ENCODE measurements at regions not wholly inside any gene's neighbourhood (a gene's known extent, or its start where the extent isn't known, plus 50 kb on each side); places are given as distances from the start of the nearest gene placed in this dataset.
"Not testable (repeated sequence)": the region's sequence is repeated elsewhere in the genome, so short reads cannot be mapped to it uniquely, and the experiment has no call there.

DNA sequence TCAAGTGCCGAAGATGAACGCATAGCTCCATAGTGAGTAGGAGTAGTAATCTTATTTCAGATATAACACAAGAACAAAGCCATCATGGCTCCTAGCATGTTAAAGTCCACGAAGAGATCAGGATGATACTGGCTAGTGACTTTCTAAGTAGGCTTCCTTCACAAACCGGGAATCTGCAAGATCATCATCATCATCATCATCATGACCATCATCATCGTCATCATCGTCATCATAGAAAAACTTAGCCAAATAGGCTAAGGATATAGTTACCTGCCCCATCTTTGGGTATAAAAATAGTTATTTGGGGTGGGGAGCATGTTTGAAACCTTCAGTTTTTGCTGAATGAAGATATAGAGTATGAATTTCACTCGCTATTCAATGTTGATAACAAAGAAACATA lies 57.9 kb downstream of the PYDC2 start:
- DNase-seq = no peak

DNA sequence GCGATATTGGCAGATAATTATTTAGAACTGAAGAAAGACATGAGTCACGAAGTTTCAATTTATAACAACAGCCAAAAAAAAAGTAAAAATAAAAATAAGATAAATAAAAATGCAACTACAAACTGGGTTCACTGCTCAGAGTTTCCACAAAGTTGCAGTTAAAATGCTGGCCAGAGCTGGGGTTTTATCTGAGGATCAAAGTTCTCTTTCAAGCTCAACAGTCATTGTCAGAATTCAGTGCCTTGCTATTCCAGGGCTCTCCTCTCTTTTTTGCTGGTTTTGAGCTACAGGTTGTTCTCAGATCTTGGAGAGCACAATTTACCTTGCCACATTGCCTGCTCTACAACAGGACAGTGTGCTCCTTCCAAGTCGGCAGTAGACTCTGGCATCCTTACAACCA lies 60.1 kb downstream of the PYDC2 start:
- no peak for DNase-seq

GRCh38 chr3:191523148-191523547 lies 62.2 kb downstream of the PYDC2 start:
- DNase-seq = no peak

DNA sequence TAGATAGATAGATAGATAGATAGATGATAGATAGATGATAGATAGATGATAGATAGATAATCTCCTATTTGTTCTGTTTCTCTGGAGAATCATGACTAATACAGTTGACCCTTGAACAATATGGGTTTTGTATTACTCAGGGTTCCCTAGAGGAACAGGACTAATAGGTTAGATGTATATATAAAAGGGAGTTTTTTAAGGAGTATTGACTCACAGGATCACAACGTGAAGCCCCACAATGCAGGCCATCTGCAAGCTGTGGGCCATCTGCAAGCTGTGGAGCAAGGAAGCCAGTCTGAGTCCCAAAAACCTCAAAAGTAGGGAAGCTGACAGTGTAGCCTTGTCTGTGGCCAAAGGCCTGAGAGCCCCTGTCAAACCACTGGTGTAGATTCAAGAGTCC lies 67.6 kb downstream of the PYDC2 start:
- DNase-seq = no peak

DNA sequence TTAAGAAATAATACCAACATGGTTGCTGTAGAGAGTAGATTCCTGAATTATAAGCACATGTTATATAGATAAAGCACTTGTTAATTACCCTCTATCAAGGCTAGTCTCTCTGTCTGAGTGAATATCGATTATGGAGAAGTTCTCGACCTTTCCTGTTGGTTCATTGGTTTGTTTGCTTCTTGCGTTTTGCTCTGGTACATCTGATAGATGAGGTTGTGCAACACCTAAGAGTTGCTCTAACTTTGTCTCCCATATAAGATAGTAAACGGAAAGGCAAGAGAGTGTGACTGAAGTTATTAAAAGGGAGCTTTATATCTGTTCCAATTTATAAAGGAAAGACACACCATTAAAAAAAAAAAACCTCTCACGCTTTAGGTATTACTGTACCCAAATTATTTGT lies 69.0 kb downstream of the PYDC2 start:
- no peak for DNase-seq

- DNase-seq = no peak
Observed at GRCh38 chr3:191531434-191531972, 70.5 kb downstream of the PYDC2 start.

DNA sequence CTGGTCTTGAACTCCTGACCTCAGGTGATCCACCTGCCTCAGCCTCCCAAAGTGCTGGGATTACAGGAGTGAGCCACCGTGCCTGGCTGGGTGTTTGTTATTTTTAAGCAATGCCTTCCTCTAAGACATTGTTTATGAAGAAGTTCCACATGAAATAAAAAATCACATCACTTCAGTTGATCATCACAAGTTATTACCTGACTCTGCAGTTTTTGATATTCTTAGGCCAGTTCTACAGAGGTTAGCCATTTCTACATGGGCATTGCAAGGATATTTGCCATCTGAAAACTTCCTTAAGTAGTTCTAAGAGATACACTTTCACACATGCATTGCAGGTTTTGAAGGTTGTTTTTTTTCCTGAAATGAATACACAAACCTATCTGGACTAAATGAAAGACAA lies 82.1 kb downstream of the PYDC2 start:
- no peak for DNase-seq

DNA sequence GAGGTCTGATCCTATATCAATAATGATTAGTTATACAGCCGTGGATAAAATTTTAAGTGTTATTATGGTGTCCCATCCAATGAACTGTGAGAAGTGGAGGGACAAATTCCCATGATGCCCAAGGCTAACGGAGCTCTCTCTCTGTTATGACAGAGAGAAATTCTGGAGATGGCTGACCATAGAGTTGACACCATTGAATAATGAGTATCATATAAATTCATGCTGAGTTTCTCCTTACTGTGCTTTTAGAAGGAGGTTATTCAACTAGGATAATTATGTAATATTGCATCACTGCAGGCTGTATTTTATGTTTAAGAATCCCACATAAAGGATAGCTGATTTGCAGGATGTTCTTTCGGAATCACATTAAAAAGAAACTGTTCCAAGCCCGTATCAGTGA lies 82.9 kb downstream of the PYDC2 start:
- DNase-seq = no peak

DNA sequence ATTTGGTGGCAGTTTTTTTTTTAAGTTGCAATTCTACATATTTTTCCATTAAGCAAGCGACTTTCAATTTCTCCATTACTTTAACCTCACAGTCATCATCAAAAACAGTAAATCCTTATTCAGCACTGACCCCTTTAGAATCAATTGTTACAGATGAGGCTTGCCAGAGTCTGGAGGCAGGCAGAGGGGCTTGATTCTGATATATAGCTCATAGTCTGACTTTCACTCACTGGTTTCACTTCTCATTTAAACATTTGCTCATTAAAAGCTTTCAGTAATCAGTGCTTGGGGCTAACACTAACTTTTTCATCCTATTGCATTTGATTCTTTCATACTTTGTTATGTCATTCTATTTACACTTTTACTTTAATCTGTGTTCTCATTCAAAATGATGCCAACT lies 88.4 kb downstream of the PYDC2 start:
- DNase-seq = no peak

DNA sequence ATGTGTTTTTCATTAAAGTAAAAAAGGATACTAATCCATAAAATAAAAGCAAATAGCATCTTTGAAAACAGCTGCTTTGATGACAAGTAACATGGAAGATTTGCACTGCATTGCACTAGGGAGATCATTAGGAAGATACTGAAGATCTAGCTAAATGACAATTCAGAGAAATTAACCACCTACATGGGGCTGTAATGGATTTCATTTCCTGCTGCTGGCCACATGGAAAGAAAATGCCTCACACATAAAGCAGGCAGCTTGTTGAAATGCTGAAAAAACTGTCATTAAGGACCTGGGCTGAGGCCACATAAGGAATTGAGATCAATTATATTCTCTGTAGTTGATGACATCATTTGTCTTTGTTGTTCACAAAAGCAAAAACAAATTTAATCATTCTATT lies 94.1 kb downstream of the PYDC2 start:
- no peak for DNase-seq

DNA sequence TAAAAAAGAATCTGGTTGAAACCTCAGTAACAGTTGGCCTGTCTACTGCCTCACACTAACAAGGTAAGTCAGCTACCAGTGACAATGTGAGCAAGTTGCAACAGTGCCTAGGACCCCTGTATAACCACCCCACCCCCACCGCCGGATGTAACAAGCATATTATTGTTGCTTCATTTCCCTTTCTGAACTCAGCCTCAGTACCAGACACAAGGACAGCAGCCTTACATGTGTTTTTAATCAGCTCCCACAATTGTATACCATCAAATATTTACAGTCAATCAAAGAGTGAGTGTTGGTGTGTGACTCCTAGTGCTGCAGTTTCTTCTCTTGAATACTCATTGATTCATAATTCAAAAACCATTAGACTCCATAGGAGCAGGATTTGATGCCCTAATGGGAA lies 96.4 kb downstream of the PYDC2 start:
- DNase-seq = no peak

- DNase-seq = no peak
Observed at GRCh38 chr3:191563722-191564121, 102.8 kb downstream of the PYDC2 start.

- no peak for DNase-seq
Observed at GRCh38 chr3:191566469-191566868, 105.5 kb downstream of the PYDC2 start.

- no peak for DNase-seq
Observed at GRCh38 chr3:191568206-191568605, 107.2 kb downstream of the PYDC2 start.

DNA sequence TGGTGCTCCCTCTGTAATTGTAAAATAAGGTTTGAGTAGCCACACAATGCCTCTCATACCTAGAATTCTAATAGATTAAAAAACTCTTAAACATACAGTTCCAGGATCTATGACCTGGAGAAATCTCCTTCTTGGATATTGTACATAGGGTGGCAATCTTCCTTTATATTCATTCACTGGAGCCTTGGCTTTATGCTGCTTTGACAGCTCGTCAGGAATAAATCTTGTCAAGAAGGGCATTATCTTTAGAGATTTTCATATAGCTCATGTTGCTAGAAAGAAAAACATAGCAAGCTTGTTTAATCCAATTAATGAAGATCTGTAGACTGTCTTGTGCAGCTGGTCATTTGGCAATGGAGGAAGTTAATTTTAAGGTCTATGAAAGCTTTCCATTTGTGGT lies 131.1 kb downstream of the PYDC2 start:
- no peak for DNase-seq

GRCh38 chr3:191593486-191593885 lies 132.5 kb downstream of the PYDC2 start:
- DNase-seq = no peak

GRCh38 chr3:191615511-191615910 lies 154.5 kb downstream of the PYDC2 start:
- DNase-seq = not testable (repeated sequence)

DNA sequence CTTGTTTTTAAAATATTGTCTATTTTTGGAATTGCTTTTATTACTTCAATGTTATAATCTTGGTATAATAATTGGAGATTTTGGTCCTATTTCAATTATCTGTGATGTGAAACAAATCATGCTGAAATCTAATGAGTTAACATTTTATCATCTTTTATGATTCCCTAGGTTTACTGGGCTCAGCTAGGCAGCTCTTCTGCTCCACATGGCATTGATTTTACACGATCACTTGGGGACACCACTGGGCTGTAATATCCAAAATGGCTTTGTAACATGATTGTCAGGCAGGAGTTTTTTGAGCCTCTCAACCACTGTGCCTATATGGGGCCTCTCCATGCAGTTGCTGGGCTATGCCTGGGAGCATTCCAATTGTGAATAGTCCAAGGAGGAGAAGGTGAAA lies 163.3 kb downstream of the PYDC2 start:
- DNase-seq = no peak

GRCh38 chr3:191627064-191627463 lies 166.1 kb downstream of the PYDC2 start:
- no peak for DNase-seq

- DNase-seq = no peak
Observed at GRCh38 chr3:191628571-191628970, 167.6 kb downstream of the PYDC2 start.

DNA sequence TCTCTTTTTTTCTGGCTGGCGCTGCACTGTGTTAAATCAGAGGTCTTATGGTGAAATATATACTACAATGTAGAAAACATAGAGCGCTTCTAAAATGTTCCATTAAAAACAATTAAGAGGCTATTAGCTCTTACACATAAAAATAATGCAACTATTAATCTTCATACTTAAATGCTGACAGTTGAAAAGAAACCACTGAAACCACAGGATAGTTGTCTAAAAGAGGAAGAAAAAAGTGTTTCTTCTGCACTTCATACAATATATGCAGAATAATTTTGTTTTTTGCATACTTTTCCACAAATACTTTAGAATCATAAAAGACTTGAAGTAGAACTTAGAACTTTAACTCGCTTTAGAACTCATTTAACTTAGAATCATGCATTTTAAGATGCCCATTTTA lies 170.5 kb downstream of the PYDC2 start:
- peak; percentile 72 to 81 for DNase-seq

DNA sequence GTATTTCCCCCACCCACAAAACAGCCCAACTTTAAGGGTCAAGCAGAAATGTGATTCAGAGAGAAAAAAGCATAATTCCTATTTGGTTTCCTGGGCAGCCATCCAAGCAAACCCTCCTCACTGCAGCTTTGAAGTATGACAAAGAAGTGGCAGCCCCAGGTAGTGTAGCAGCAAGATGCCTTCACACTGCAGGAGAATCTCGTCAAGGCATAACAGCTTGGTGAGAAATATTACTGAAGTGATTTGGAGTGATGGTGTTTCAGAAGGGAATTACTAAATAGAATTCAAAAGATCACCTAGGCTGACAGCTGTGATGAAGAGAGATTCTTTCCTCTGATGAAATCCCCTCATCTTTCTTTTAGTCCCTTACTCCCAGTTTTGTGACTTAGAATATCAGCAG lies 173.9 kb downstream of the PYDC2 start:
- no peak for DNase-seq

- DNase-seq = no peak
Observed at GRCh38 chr3:191637611-191638010, 176.6 kb downstream of the PYDC2 start.

GRCh38 chr3:191641789-191642188 lies 180.8 kb downstream of the PYDC2 start:
- no peak for DNase-seq

- no peak for DNase-seq
Observed at GRCh38 chr3:191644291-191644690, 183.3 kb downstream of the PYDC2 start.

DNA sequence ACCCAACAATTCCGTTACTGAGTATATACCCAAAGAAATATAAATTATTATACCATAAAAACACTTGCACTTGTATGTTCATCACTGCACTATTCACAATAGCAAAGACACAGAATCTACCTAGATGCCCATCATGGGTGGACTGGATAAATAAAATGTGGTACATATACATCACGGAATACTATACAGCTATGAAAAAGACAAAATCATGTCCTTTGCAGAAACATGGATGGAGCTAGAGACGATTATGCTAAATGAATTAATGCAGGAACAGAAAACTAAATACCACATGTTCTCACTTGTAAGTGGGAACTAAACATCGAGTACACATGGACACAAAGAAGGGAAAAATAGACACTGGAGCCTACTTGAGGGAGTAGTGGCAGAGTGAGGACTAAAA lies 185.3 kb downstream of the PYDC2 start:
- DNase-seq = no peak

Measured in Kasumi-1 (cell line).